NCI-H187 treated with DMSO at 0.1 percent for 48 hours (cell line): ENCODE measurements at regions not wholly inside any gene's neighbourhood (a gene's known extent, or its start where the extent isn't known, plus 50 kb on each side); places are given as distances from the start of the nearest gene placed in this dataset.
"Not testable (repeated sequence)": the region's sequence is repeated elsewhere in the genome, so short reads cannot be mapped to it uniquely, and the experiment has no call there.

Experiments
- DNase-seq: peaks from one replicate; lab custom pipeline; 2025; lab: John Stamatoyannopoulos, UW

DNA sequence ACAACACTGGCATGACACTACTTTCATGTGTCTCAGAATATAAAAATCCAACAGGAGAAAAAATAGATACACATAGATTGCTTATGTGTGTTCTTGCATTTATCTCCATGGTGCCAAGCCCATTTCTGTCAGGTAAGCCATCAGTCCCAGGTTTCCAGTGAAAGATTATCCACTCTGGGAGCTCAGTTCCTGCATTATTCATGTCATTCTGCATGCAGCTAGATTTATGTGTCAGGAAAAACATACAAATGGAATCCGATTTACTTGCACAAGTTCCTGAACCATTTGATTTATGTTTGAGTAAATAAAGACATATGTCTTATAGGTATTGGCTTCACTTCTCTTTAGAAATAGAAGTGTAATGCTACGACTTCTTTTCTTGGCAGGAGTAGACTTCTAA lies 569.7 kb downstream of the KCNJ2 start:
- DNase-seq, result no peak

DNA sequence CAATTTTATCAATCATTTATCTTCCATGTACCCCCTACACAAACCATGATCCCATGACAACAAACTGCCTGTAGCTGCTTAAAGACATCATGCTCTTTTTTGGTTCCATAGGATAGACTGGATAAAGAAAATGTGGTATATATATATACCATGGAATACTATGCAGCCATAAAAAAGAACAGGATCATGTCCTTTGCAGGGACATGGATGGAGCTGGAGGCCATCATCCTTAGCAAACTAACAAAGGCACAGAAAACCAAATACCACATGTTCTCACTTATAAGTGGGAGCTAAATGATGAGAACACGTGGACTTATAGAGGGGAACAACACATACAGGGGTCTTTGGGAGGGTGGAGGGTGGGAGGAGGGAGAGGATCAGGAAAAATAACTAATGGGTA lies 577.2 kb downstream of the KCNJ2 start:
- DNase-seq, result not testable (repeated sequence)

DNA sequence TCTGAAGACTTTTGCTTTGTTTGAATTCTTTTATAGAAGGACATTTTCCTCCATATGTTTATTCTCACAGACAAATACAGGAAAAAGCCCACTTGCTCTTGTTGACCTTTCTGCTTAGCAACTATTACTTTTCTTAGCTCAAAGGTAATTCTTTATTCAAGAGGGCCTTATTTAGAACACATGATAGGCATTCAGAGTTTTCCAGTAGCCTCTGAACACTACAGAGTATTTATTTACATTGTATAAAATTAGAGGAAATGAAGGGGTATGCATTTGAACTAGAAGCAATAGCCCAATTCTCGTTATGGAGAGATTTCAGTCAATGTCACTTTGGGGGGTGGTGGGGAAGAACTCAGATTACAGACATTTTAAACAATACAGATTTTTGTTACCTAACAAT lies 581.7 kb downstream of the KCNJ2 start:
- no peak for DNase-seq

DNA sequence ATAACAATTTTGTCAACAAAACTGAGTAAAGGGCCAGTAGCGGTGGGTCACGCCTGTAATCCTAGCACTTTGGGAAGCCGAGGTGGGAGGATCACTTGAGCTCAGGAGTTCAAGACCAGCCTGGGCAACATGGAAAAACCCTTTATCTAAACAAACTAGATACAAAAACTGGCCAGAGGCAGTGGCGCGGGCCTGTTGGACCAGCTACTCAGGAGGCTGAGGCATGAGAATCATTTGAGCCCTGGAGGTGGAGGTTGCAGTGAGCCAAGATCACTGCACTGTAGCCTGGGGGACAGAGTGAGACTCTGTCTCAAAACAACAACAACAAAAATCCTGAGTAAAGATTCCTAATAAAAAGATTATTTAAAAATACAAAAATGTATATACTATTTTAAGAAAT lies 583.1 kb downstream of the KCNJ2 start:
- not testable (repeated sequence) for DNase-seq

DNA sequence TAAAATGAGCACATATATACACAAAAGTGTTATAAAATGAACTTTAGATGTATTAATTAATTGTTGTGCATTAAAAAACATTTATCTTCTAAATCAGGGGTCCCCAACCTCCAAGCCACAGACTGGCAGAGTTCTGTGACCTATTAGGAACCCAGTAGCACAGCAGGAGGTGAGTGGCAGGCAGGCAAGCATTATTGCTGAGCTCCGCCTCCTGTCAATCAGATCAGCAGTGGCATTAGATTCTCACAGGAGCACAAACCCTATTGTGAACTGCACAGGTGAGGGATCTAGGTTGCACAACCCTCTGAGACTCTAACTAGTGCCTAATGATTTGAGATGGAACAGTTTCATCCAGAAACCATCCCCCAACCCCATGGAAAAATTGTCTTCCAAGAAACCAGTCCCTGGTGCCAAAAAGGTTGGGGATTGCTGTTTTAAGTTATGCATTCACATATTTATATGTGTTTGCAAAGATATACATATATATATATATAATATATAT lies 583.7 kb downstream of the KCNJ2 start:
- DNase-seq, result no peak

DNA sequence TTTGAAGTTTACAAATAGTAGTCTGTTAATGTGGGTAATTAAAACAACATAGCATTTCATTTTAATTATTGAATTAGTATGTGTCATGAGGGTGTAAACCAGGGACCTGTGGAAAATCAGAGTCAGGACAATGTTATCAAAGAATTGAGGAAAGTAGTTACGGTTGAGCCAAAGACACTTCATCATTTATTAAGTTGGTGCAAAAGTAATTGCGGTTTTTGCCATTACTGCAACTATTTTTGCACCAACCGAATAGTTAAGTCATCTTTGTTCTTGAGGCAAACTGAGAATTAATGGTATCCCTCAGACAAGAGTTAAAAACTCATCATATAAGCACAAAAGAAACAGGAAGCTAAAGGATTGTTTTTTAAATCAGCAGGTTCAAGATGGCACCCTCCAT lies 593.7 kb downstream of the KCNJ2 start:
- DNase-seq, result no peak

DNA sequence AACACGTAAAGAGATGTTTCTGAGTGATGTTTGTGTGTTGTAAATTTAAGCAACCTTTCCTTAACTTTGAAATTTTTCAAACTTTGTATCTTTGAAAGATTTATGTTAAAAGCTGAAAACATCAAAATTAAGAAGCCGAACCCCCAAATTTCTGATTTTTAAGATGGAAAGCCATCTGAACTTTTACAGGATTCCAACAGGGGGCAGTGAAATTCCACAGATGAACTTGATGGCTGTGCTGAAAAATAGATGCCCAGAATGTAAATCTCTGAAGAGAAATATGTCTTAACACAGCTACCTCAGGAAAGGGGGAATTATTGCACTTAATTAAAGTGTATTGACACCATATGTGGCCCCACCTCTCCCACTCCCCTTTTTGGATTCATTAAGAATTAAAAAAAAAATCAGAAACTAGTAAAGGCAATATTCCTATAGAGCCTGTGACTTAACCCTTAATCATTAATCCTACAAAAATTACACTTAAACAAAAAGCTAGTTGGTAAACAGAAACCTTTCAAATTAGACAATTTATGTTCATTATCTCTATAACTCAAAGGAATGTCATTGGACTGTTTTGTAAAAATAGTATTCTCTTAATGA lies 597.9 kb downstream of the KCNJ2 start:
- no peak for DNase-seq

DNA sequence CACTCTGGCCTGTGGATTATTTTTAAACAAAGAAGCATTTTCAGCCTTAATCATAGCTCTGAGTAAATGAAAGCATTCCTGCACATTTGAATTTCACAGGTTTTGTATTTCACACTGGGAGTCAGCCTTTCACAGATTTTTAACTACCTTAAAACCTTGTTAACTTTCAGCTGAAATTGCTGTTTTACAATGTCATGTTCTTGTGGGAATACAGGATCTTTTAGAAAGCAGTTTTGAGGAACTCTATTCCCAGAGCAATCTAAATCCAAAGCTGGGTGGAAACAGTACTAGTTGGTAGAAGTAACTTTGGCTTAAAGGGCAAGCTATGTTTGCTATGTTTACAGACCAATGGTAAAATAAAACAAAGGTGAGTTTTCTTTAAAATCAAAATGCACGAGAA lies 600.6 kb downstream of the KCNJ2 start:
- DNase-seq, result no peak

DNA sequence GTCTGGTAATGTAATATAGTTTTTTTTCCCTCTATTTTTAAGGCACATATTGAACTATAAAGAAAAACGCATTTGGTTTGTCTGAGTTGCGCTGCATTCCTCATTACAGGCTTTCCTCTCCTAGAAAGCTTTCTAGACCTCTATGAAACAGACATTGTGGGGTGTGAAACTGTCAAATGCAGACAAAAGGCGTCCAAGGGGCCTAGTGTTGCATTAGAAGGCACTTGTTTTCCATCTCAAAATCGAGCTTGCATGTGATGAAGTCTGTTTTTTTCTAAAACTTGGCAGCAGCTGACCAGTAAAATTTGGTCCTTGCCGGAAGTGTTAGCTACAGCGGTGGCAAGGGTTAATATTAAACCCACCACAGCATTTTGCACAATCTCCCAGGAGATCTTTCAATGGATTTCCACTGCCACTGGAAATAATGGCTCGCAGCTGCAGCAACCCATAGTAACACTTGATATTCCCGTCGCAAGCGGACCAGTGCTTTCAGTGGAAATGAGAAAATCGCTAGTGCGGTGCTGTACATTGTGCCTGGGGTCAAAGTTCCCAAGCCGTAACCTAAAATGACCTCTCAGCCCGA lies 602.6 kb downstream of the KCNJ2 start:
- DNase-seq, result no peak

DNA sequence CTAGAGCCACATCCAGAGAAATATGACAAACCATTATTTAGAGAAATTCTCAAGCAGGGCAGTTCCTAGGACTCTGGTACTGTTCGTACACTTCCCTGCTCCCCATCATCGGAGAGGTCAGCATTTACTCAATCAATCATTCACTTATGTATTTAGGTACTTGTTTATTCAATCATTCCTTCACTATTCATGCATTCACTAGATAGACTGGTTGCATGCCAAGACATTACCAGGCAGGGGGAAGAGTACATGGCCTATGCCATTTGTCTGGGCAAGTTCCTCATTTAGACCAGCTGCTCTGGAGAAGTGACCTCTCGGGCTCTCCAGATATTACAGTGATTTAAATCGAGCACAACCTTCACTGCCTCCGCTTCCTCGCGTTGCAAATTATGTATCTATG lies 603.4 kb downstream of the KCNJ2 start:
- DNase-seq, result no peak

DNA sequence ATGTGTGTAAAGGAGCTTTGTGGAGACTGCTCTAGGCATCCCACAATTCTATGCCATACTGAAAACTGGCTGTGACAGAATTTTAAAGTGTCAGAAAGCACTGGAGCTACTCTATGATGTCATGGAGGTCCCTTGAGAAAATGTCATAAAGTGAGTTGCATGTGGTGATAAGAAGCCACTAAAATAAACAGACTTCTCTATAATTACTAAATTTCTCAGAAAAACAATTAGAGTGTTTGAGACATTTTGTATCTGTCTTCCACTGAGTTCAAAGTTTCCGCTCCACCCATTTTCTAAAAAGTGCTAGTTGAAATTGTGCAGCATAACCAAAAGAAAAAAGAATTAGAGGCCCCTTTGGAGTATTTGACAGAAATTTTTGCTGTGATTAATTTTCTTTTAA lies 603.9 kb downstream of the KCNJ2 start:
- DNase-seq, result no peak

DNA sequence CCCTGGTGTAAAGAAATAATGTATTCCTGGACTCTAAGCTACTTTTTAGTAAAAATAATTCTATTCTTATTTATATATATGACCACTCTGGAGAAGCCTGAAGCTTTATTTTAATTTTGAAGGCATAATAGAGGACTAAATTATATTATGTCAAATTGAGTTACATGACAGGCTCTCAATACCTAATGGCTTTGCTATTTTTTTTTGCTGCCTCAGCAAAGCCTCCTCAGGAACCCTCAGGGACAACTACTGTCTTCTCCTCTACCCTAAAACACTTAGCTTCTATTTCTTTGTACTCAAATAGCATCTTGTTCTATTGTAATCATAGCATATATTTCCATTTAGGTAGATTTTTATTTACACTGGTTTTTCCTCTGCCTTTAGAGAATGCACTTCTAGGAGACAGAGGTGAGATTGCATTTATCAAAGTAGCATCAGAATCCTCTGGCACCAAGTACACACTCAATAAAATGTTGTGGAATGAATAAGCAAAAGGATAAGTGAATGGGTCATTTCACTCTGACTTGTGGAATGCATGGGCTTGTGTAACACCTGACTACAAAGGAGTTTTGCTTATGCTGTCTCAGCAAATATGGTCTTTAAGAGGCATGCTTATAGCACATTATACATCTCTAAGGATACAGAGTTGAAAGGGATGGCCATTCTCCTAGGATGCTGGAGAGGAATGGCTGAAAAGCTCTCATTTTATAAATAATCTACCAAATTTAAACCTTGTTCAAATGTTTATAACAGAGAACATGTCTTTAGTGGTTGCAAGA lies 605.2 kb downstream of the KCNJ2 start:
- DNase-seq, result no peak

DNA sequence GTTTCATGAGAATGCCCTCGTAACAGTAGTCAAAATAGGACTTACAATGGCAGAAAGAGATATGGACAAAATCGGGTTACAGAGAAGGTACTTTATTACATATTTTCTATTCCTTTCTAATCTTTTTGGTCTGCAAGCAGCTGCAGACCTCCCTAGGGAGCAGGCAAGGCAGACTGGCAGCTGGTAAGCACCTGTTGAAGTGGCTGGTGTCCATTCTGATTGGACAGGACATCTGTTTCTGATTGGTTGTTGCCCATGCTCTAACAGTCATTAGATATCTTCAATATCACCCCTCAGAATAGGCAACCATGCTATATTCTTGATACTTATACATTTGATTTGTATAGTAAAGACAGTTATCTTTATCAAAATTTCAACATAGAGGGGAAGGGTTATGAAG lies 606.3 kb downstream of the KCNJ2 start:
- no peak for DNase-seq

DNA sequence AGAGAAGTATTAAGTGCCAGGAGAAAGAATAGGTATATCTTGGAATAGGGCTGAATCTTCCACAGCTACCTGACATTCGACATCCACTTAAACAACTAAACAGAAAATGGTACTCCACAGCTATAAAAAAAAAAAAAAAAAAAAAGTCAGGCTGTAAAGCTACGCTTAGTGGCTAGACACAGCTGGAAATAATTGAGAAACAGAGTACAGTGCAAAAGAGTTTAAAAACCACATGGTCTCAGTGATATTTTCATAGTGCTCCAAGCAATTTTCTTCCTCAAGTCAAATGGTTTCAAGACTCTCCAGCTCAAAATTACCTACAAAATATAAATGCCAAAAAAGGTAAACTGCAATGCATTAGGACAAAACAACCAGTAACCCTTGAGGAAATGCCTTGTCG lies 607.1 kb downstream of the KCNJ2 start:
- no peak for DNase-seq

DNA sequence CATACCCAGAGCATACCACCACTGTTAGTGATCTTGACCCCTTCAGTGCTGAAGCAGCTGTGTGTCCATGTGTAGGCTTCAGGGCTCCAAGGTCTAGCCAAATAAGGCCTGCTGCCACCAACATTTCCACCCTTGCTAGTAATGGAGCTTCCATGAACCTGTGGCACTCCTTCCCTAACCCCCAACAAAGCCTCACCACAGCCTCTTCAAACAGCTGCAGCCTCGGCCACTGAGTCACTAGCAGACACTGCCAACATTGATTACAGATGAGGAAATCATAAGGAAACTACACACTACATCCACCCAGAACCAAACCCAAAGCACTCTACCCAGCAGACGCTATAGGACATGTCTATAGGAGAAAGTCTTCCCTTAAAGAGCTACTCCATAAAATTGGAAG lies 610.7 kb downstream of the KCNJ2 start:
- DNase-seq, result no peak

DNA sequence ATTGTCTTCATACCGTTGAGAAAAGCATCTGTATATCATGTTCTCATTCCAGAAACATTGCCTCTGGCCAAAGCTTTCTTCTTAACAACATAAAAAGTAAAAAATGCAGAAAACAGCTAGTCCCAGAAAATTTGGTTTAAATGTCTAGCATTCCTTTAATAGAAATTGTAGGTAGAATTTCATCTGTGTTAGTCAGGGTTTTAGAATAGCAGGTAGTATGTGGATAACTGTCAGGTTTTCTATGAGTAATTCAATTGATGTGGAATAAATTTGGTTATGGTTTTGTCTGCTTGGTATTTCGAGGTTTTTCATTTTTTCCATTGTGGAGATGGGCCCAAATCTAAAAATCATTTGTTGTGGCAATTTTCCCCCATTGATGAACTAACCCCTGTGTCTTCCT lies 616.7 kb downstream of the KCNJ2 start:
- DNase-seq, result no peak

DNA sequence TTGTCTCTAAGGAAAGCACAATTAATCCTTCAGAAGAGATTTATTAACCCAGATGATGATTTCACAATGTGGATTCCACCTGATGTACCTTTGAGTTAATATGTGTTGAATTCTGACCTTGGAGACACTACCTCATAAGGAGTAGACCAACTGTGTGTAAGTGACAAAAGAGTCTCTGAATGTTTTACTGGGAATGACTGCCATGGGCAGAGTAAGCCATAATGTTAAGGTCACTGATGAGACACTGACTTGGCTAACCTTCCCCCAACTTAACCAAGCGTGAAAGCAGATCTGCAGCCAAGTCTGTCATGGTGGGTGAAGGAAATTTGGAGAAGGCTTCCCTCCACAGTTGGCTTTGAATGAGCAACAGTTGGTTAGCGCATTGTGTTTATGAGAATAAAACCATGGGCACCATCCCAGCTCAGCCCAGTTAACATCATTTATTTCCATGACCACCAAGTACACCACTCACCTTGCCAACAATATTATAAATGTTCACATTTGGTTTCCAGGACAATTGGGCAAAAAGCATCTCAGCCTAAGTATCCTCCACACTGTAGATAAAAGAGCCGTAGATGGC lies 618.5 kb downstream of the KCNJ2 start:
- no peak for DNase-seq

DNA sequence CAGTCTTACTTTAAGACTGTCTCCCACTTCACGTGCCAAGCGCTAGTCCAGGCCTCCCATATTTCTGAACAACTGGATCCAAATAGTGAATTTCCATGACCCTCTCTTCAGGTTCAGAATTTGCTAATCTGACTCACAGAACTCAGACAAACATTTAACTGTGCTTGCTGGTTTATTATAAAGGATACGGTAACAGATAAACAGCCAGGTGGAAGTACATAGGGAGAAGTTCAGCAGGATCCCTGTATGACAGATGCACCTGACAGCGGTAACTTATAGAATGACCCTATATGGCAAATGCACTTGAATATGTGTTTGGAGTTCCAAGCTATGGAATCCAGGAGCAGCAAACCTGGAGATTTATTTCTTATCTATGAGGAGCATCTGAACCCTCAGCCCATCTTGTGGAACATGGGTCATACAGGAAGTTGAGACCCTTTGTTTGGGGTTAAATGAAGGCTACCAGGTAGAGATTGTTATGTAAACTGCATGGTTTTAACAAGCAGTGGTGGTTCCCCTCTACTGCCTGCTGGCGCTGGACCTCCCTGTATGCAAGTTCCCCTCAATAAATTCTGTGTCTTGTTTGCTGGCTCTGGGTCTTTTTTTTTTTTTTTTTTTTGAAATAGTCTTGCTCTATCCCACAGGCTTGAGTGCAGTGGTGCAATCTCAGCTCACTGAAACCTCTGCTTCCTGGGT lies 622.6 kb downstream of the KCNJ2 start:
- DNase-seq, result no peak

DNA sequence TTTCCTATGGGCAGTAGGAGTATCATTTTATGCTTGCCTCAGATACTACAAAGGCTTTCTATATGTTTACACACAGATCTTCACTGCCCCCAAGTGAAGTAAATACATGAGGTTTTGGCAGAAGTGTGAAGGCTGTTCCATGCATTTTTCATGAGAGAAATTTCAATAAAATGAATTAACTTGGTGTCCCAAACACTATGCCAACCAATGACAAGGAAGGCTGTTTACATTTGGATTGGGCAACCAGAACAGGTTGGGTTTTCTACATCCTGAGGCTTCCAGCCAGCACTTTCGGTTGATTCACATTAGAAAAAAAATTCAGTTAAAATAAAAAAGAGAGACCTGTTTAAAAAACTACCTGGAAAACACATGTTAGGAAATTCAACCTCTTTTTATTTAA lies 625.4 kb downstream of the KCNJ2 start:
- no peak for DNase-seq

DNA sequence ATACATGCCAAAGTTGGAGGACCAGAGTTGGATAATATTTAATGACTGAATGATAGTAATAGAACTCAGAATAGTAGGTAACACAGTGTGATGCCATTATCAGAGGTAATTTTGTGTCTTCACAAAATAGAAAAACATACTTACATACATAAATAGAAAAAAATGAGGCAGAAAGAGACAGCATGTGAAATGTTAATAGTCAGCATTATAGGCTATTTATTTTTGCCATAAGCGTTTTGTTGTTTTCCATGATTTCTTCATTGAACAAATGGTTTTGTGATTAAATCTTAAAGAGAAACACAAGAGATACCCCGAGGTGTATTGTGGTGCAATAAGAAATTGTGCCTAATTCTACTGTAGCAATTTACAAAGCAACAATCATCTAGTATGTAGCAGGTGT lies 626.3 kb downstream of the KCNJ2 start:
- DNase-seq, result no peak

DNA sequence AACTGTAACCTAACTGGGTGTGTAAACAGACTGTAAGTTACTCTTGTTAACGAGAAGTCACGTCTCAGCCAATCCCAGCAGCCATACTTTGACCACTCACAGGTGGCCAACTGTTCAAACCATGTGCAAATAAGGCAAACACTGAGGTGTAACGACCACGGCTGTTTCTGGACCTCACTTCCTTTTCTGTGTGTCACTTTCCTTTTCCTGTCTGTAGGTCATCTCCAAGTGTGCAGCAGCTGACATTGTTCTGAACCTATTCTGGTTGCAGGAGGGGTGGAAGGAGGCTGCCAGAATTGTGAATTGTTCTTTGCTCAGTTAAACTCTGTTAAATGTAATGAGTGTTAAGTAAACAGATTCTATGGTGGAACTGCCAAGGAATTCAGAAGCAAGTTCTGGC lies 627.4 kb downstream of the KCNJ2 start:
- no peak for DNase-seq

DNA sequence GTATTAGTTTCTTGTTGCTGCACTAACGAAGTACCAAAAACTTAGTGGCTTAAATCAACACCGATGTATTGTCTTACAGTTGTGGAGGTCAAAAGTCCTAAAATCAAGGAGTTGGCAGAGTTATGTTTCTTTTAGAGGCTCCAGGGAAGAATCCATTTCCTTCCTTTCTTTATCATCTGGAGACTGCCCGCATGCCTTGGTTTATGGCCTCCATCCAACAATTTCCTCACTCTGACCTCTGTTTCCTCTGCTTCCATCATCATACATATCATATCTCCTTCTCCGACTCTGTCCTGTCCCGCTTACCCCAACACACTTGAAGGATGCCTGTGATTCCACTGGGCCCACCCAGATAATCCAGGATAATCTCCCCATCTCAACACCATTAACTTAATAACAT lies 627.8 kb downstream of the KCNJ2 start:
- no peak for DNase-seq

DNA sequence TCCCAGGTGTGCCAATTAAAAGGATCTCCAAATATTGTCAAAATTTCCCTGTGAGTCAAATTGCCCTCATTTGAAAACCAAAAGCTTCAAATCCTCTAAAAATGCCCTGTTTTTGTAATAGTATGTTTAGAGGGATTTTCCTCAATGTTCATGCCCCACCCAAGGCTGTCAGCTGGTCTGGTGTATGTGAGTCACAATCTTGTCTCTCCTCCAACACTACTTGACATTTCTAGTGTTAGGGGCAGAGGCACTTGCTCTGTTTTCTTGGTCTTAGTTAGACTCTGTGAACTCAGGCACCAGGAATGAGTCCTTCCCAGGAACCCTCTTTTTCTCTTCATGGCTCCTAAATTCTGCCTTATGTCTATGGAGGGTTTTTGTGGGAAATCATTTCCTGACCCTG lies 634.8 kb downstream of the KCNJ2 start:
- no peak for DNase-seq
